SK-N-MC (cell line): ENCODE measurements at regions not wholly inside any gene's neighbourhood (a gene's known extent, or its start where the extent isn't known, plus 50 kb on each side); places are given as distances from the start of the nearest gene placed in this dataset.

Source experiments
- DNase-seq: peaks from one replicate; pipeline ENCODE4 v3.0.0-alpha.2; 2011; ENCODE audit warnings: low read depth, low spot score
- H3K27ac ChIP-seq: fragments of 200-600 bp; sonication (generic); 2 replicates; pipeline ENCODE4 v1.5.1; 2016; ENCODE audit warnings: mixed run types
- H3K36me3 ChIP-seq: fragments of 200-600 bp; sonication (generic); 2 replicates; pipeline ENCODE4 v1.6.1; 2017; ENCODE audit warnings: antibody characterized with exemption, low read length, mixed read lengths; ENCODE audit not compliant: insufficient read depth
- H3K4me3 ChIP-seq: fragments of 200-600 bp; sonication (generic); 2 replicates; pipeline ENCODE4 v1.5.1; 2016
- H3K9ac ChIP-seq: fragments of 200-600 bp; sonication (generic); 2 replicates; pipeline ENCODE4 v1.8.0; 2017; ENCODE audit warnings: mixed run types, mixed read lengths; ENCODE audit not compliant: insufficient read length
- H3K9me3 ChIP-seq: fragments of 200-600 bp; sonication (generic); 2 replicates; pipeline ENCODE4 v1.6.1; 2017; ENCODE audit warnings: low read depth, mild to moderate bottlenecking, antibody characterized with exemption, low read length, moderate library complexity, mixed read lengths
- EZH2 ChIP-seq: fragments of 200-600 bp; sonication (generic); IDR thresholded peaks from one replicate; pipeline ENCODE4 v1.6.1; 2017; ENCODE audit warnings: antibody characterized with exemption
- FOXP2 ChIP-seq: optimal IDR thresholded peaks from 2 replicates; pipeline ENCODE3; 2011; ENCODE audit warnings: mild to moderate bottlenecking, moderate library complexity; ENCODE audit not compliant: insufficient read depth; ENCODE audit errors: extremely low read length, control extremely low read depth
- POLR2AphosphoS5 ChIP-seq: IDR thresholded peaks from 2 replicates; pipeline ENCODE4 v1.6.1; 2012; ENCODE audit warnings: mild to moderate bottlenecking, low read depth, low read length, borderline replicate concordance

GRCh38 chr5:171609806-171610452 lies 175.7 kb upstream of the SMIM23 start:
- Histone ChIP-seq H3K9ac (no peak overlapping the region), H3K4me3 (no peak overlapping the region), H3K27ac (no peak overlapping the region), H3K36me3 (no peaks in the 10 kb centered on the region), H3K9me3 (no peaks in the 10 kb centered on the region)
- TF ChIP-seq FOXP2 = no peak
- TF ChIP-seq POLR2AphosphoS5 = no peak
- no peak for TF ChIP-seq EZH2
- DNase-seq = no peak

GRCh38 chr5:171610686-171611085 lies 174.9 kb upstream of the SMIM23 start:
- H3K9me3 ChIP-seq = no peaks in the 10 kb centered on the region
- H3K27ac ChIP-seq = no peak overlapping the region
- TF ChIP-seq EZH2 (no peak), POLR2AphosphoS5 (no peak), FOXP2 (no peak)
- DNase-seq = no peak
- no peaks in the 10 kb centered on the region for H3K36me3 ChIP-seq
- no peak overlapping the region for H3K4me3 ChIP-seq
- no peak overlapping the region for H3K9ac ChIP-seq

- no peak for DNase-seq
- Histone ChIP-seq H3K4me3 (no peak overlapping the region), H3K9me3 (no peaks in the 10 kb centered on the region), H3K27ac (no peak overlapping the region), H3K9ac (no peak overlapping the region), H3K36me3 (no peaks in the 10 kb centered on the region)
- TF ChIP-seq EZH2 = no peak
- no peak for TF ChIP-seq POLR2AphosphoS5
- TF ChIP-seq FOXP2 = no peak
Measured at GRCh38 chr5:171612749-171613148, 172.9 kb upstream of the SMIM23 start.

GRCh38 chr5:171614511-171614910 lies 171.1 kb upstream of the SMIM23 start:
- no peak for DNase-seq
- Histone ChIP-seq H3K4me3 (no peak overlapping the region), H3K9ac (no peak overlapping the region), H3K9me3 (no peaks in the 10 kb centered on the region), H3K27ac (no peak overlapping the region), H3K36me3 (no peaks in the 10 kb centered on the region)
- no peak for TF ChIP-seq FOXP2
- no peak for TF ChIP-seq EZH2
- no peak for TF ChIP-seq POLR2AphosphoS5

GRCh38 chr5:171614971-171615653 lies 170.5 kb upstream of the SMIM23 start:
- H3K4me3 ChIP-seq = no peak overlapping the region
- TF ChIP-seq POLR2AphosphoS5 (no peak), EZH2 (no peak), FOXP2 (no peak)
- H3K36me3 ChIP-seq = no peaks in the 10 kb centered on the region
- no peak overlapping the region for H3K9ac ChIP-seq
- DNase-seq = no peak
- H3K27ac ChIP-seq = no peak overlapping the region
- no peaks in the 10 kb centered on the region for H3K9me3 ChIP-seq

- TF ChIP-seq FOXP2 = no peak
- TF ChIP-seq POLR2AphosphoS5 = no peak
- DNase-seq = no peak
- H3K9ac ChIP-seq = no peak overlapping the region
- H3K4me3 ChIP-seq = no peak overlapping the region
- H3K9me3 ChIP-seq = no peaks in the 10 kb centered on the region
- H3K27ac ChIP-seq = no peak overlapping the region
- no peaks in the 10 kb centered on the region for H3K36me3 ChIP-seq
Measured at GRCh38 chr5:171615705-171616640, 169.6 kb upstream of the SMIM23 start.

- TF ChIP-seq POLR2AphosphoS5 (no peak), EZH2 (no peak), FOXP2 (no peak)
- H3K9ac ChIP-seq = no peak overlapping the region
Measured at GRCh38 chr5:171617266-171617665, 168.4 kb upstream of the SMIM23 start.

More at GRCh38 chr5:171617266-171617665, 168.4 kb upstream of the SMIM23 start:
- no peak overlapping the region for H3K27ac ChIP-seq
- no peaks in the 10 kb centered on the region for H3K9me3 ChIP-seq
- no peaks in the 10 kb centered on the region for H3K36me3 ChIP-seq
- no peak overlapping the region for H3K4me3 ChIP-seq
- no peak for DNase-seq
